K562 (cell line): ENCODE measurements at regions not wholly inside any gene's neighbourhood (a gene's known extent, or its start where the extent isn't known, plus 50 kb on each side); places are given as distances from the start of the nearest gene placed in this dataset.

ENCODE experiments used
- ELF2 ChIP-seq: fragments of 250-450 bp; sonication (Bioruptor Pico); IDR thresholded peaks from 2 replicates; pipeline ENCODE4 v1.5.0; 2021; ENCODE audit warnings: mild to moderate bottlenecking
- HNRNPH1 ChIP-seq: fragments of 200-400 bp; formaldehyde crosslinking; optimal IDR thresholded peaks from 2 replicates; pipeline ENCODE3; 2017; ENCODE audit warnings: low read depth, mild to moderate bottlenecking, low read length, moderate library complexity
- LARP7 ChIP-seq: fragments of 450-650 bp; IDR thresholded peaks from 2 replicates; pipeline ENCODE4 v1.6.1; 2016
- MAX ChIP-seq: sonication (generic); formaldehyde crosslinking; IDR thresholded peaks from 2 replicates; pipeline ENCODE4 v1.9.0; 2022; ENCODE audit warnings: mild to moderate bottlenecking, missing genetic modification reagents
- TF ChIP-seq, protein P1 (sequence below), 3 experiments: IDR thresholded peaks in 2 of 3; conservative IDR thresholded peaks in 1 of 3; 2 replicates each; pipeline ENCODE4 v1.5.1; 2011 to 2012; ENCODE audit warnings: low read length in 3 of 3, mild to moderate bottlenecking in 3 of 3, control low read depth in 2 of 3, improper control_type of control experiment in 1 of 3, inconsistent platforms in 1 of 3, low read depth in 1 of 3, mixed read lengths in 1 of 3, moderate library complexity in 1 of 3; ENCODE audit not compliant: insufficient read depth in 2 of 3
- TF ChIP-seq, protein P2 (sequence below): fragments of 200-600 bp; sonication (generic); IDR thresholded peaks from one replicate; pipeline ENCODE4 v1.6.1; 2012; ENCODE audit warnings: mild to moderate bottlenecking, low read depth, low read length, inconsistent platforms

DNA sequence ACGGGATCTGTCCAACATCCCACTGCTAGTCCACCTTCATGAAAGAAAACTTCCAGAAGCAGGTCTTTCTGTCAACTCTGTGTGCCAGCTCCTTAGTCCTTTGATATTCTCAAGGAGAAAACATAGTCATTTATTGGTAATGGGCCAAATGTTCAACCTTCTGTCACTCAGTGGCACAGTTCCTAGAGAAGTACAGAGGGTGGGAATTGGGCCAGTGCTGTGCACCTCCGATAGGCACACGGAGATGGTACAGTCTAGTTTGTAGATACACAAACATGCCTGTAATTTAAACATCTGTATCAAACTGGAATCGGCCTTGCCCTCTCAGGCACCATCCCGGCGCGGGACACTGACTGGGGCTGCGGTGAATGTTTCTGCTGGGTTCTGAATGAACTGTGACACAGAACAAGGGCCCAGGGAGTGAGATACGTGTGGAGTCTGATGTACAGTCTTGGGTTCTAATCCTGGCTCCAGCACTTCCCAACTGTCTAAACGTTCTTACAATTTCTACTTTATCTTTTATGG is 213.9 kb upstream of the SHH start:
- no peak for TF ChIP-seq LARP7
- TF ChIP-seq, protein P1, sequence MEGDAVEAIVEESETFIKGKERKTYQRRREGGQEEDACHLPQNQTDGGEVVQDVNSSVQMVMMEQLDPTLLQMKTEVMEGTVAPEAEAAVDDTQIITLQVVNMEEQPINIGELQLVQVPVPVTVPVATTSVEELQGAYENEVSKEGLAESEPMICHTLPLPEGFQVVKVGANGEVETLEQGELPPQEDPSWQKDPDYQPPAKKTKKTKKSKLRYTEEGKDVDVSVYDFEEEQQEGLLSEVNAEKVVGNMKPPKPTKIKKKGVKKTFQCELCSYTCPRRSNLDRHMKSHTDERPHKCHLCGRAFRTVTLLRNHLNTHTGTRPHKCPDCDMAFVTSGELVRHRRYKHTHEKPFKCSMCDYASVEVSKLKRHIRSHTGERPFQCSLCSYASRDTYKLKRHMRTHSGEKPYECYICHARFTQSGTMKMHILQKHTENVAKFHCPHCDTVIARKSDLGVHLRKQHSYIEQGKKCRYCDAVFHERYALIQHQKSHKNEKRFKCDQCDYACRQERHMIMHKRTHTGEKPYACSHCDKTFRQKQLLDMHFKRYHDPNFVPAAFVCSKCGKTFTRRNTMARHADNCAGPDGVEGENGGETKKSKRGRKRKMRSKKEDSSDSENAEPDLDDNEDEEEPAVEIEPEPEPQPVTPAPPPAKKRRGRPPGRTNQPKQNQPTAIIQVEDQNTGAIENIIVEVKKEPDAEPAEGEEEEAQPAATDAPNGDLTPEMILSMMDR (IDR thresholded peaks at IDR 0.05 in 2 of 3, conservative IDR thresholded peaks at IDR 0.05 in 1 of 3; ENCODE audit: insufficient read depth in 2 of 3, low read depth in 1 of 3, low read length in 3 of 3), result no peak
- TF ChIP-seq, protein P2, sequence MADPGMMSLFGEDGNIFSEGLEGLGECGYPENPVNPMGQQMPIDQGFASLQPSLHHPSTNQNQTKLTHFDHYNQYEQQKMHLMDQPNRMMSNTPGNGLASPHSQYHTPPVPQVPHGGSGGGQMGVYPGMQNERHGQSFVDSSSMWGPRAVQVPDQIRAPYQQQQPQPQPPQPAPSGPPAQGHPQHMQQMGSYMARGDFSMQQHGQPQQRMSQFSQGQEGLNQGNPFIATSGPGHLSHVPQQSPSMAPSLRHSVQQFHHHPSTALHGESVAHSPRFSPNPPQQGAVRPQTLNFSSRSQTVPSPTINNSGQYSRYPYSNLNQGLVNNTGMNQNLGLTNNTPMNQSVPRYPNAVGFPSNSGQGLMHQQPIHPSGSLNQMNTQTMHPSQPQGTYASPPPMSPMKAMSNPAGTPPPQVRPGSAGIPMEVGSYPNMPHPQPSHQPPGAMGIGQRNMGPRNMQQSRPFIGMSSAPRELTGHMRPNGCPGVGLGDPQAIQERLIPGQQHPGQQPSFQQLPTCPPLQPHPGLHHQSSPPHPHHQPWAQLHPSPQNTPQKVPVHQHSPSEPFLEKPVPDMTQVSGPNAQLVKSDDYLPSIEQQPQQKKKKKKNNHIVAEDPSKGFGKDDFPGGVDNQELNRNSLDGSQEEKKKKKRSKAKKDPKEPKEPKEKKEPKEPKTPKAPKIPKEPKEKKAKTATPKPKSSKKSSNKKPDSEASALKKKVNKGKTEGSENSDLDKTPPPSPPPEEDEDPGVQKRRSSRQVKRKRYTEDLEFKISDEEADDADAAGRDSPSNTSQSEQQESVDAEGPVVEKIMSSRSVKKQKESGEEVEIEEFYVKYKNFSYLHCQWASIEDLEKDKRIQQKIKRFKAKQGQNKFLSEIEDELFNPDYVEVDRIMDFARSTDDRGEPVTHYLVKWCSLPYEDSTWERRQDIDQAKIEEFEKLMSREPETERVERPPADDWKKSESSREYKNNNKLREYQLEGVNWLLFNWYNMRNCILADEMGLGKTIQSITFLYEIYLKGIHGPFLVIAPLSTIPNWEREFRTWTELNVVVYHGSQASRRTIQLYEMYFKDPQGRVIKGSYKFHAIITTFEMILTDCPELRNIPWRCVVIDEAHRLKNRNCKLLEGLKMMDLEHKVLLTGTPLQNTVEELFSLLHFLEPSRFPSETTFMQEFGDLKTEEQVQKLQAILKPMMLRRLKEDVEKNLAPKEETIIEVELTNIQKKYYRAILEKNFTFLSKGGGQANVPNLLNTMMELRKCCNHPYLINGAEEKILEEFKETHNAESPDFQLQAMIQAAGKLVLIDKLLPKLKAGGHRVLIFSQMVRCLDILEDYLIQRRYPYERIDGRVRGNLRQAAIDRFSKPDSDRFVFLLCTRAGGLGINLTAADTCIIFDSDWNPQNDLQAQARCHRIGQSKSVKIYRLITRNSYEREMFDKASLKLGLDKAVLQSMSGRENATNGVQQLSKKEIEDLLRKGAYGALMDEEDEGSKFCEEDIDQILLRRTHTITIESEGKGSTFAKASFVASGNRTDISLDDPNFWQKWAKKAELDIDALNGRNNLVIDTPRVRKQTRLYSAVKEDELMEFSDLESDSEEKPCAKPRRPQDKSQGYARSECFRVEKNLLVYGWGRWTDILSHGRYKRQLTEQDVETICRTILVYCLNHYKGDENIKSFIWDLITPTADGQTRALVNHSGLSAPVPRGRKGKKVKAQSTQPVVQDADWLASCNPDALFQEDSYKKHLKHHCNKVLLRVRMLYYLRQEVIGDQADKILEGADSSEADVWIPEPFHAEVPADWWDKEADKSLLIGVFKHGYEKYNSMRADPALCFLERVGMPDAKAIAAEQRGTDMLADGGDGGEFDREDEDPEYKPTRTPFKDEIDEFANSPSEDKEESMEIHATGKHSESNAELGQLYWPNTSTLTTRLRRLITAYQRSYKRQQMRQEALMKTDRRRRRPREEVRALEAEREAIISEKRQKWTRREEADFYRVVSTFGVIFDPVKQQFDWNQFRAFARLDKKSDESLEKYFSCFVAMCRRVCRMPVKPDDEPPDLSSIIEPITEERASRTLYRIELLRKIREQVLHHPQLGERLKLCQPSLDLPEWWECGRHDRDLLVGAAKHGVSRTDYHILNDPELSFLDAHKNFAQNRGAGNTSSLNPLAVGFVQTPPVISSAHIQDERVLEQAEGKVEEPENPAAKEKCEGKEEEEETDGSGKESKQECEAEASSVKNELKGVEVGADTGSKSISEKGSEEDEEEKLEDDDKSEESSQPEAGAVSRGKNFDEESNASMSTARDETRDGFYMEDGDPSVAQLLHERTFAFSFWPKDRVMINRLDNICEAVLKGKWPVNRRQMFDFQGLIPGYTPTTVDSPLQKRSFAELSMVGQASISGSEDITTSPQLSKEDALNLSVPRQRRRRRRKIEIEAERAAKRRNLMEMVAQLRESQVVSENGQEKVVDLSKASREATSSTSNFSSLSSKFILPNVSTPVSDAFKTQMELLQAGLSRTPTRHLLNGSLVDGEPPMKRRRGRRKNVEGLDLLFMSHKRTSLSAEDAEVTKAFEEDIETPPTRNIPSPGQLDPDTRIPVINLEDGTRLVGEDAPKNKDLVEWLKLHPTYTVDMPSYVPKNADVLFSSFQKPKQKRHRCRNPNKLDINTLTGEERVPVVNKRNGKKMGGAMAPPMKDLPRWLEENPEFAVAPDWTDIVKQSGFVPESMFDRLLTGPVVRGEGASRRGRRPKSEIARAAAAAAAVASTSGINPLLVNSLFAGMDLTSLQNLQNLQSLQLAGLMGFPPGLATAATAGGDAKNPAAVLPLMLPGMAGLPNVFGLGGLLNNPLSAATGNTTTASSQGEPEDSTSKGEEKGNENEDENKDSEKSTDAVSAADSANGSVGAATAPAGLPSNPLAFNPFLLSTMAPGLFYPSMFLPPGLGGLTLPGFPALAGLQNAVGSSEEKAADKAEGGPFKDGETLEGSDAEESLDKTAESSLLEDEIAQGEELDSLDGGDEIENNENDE, result no peak
- TF ChIP-seq HNRNPH1, result no peak
- TF ChIP-seq MAX (CRISPR knock-in tag), result no peak
- no peak for TF ChIP-seq ELF2 (CRISPR knock-in tag)
